ENCODE measurements at regions not wholly inside any gene's neighbourhood (a gene's known extent, or its start where the extent isn't known, plus 50 kb on each side); places are given as distances from the start of the nearest gene placed in this dataset.

- H3K4me3 ChIP-seq (replicated peaks in 1 of 3; ENCODE audit: insufficient read depth in 1 of 3, low read depth in 1 of 3, low read length in 3 of 3): no peak overlapping the region
- CTCF ChIA-PET: no interaction called here
- BruUV-seq (replicated peaks): no TSS peak
- no peak for TF ChIP-seq POLR2AphosphoS5 (IDR thresholded peaks at IDR 0.05; ENCODE audit: insufficient read depth, low read depth, low read length)
- no peak for TF ChIP-seq GATA2 (IDR thresholded peaks at IDR 0.05; ENCODE audit: insufficient read depth, insufficient read length, low read depth, low read length)
- no peak for TF ChIP-seq MYC (IDR thresholded peaks at IDR 0.05; ENCODE audit: low read depth, low read length)
- no peak for TF ChIP-seq FOS (IDR thresholded peaks at IDR 0.05; ENCODE audit: borderline replicate concordance, insufficient read depth, low read length)
- no peak for TF ChIP-seq EZH2 (IDR thresholded peaks at IDR 0.05; ENCODE audit: borderline replicate concordance, low read depth, low read length, severe bottlenecking)
- TF ChIP-seq MAX (IDR thresholded peaks at IDR 0.05; ENCODE audit: insufficient read depth, insufficient read length): no peak
- TF ChIP-seq POLR2A (IDR thresholded peaks at IDR 0.05; ENCODE audit: low read depth, low read length): no peak
- TF ChIP-seq CTCF (IDR thresholded peaks at IDR 0.05; ENCODE audit: extremely low read depth in 1 of 2, insufficient read depth in 1 of 2, low read depth in 1 of 2, low read length in 2 of 2): no peak
- no peak for TF ChIP-seq JUN (IDR thresholded peaks at IDR 0.05; ENCODE audit: borderline replicate concordance, insufficient read depth, insufficient read length, low read depth)
- H3K9me3 ChIP-seq (replicated peaks; ENCODE audit: control insufficient read depth, insufficient read depth, low read length): no peaks in the 10 kb centered on the region
- FAIRE-seq (no peak), DNase-seq (ENCODE audit: low read depth, low spot score) (no peak)
- no peaks in the 10 kb centered on the region for H3K79me2 ChIP-seq (ENCODE audit: control insufficient read depth, insufficient read depth, low read length)
- H3K9me1 ChIP-seq (replicated peaks; ENCODE audit: control insufficient read depth, extremely low read depth, insufficient read depth, low read length): no peaks in the 10 kb centered on the region
- POLR2A ChIA-PET: no interaction called here
- intact Hi-C loops (cut with micrococcal nuclease) (no loop called here), dilution Hi-C loops (cut with MboI; ENCODE audit: extremely low pct_ligation_motif_present, low sequenced_read_pairs) (no loop called here)
- H3K4me2 ChIP-seq (ENCODE audit: insufficient read depth, low read length): no peak overlapping the region
- no peak overlapping the region for H3K9ac ChIP-seq (replicated peaks; ENCODE audit: extremely low read depth, insufficient read depth, low read length)
- H3K4me1 ChIP-seq (ENCODE audit: control insufficient read depth, extremely low read depth, insufficient read depth, low read length): no peaks in the 10 kb centered on the region
- H3K27me3 ChIP-seq (ENCODE audit: control insufficient read depth in 2 of 2, insufficient read depth in 2 of 2, low read length in 2 of 2): no peaks in the 10 kb centered on the region
- H4K20me1 ChIP-seq (replicated peaks; ENCODE audit: control insufficient read depth, extremely low read depth, insufficient read depth, low read length): no peaks in the 10 kb centered on the region
- no peak overlapping the region for H3K27ac ChIP-seq (ENCODE audit: insufficient read depth, low read depth, low read length)
- H3K36me3 ChIP-seq (ENCODE audit: control insufficient read depth in 2 of 2, extremely low read depth in 1 of 2, insufficient read depth in 2 of 2, low read length in 2 of 2): no peaks in the 10 kb centered on the region
- H2AFZ ChIP-seq (ENCODE audit: low read depth, low read length): no peak overlapping the region
These were observed 487.7 kb upstream of the PRR20A start for GRCh38 chr13:56653043-56653442.
